T-helper 17 cell (primary cell): ENCODE measurements at regions not wholly inside any gene's neighbourhood (a gene's known extent, or its start where the extent isn't known, plus 50 kb on each side); places are given as distances from the start of the nearest gene placed in this dataset.

Experiments
- ATAC-seq: fragments of 150-1000 bp; cut with Tn5 transposase; 2 replicates; pipeline ENCODE4 v1.10.0; 2021; ENCODE audit warnings: mild to moderate bottlenecking, moderate library complexity
- DNase-seq, 3 donors: peaks; one replicate each; pipeline versions ENCODE4 v3.0.0 to v3.0.0-alpha.2; 2020 to 2021
- H3K9me3 ChIP-seq: one replicate; pipeline ENCODE4 v1.7.0; 2013; ENCODE audit warnings: low read length, mild to moderate bottlenecking; ENCODE audit not compliant: control insufficient read depth, poor library complexity, severe bottlenecking
- H3K27ac Mint-ChIP-seq: one replicate; pipeline ENCODE4 v1.8.0; 2022; ENCODE audit warnings: mild to moderate bottlenecking, moderate library complexity, mixed read lengths
- H3K27me3 Mint-ChIP-seq: one replicate; pipeline ENCODE4 v1.8.0; 2022; ENCODE audit warnings: mixed read lengths
- H3K36me3 Mint-ChIP-seq: one replicate; pipeline ENCODE4 v1.8.0; 2022; ENCODE audit warnings: low read depth, mixed read lengths
- H3K4me1 Mint-ChIP-seq: one replicate; pipeline ENCODE4 v1.8.0; 2022; ENCODE audit warnings: mild to moderate bottlenecking, mixed read lengths
- H3K4me3 Mint-ChIP-seq: one replicate; pipeline ENCODE4 v1.8.0; 2022; ENCODE audit warnings: mild to moderate bottlenecking, moderate library complexity, mixed read lengths

DNA sequence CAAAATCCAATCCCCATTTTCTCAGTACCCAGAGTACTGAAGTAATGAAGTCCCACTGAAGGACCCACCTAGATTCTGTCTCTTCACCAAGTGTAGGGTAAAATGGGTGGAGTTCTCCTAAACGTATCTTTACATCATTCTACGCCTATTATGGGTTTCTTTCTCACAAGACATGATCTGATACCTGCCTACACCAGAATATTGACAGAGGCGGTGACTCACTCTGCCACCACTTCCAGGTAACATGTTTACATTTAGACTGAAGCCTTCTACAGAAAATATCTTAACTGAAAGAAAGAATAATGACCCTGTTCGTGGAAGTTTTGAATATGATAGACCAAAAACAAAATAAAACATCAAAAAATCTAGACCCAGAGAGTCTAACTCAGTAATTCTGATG, 89.8 kb downstream of the BTG1 start:
- Mint-ChIP-seq H3K4me1 (peaks cover 24% of the 10 kb centered on the region), H3K4me3 (peak overlapping the region; percentile 56), H3K36me3 (no peaks in the 10 kb centered on the region), H3K27ac (peak overlapping the region; percentile 92), H3K27me3 (no peaks in the 10 kb centered on the region)
- DNase-seq (peak in 1 of 3 donors; percentile 37), ATAC-seq (peak; percentile 98)
- H3K9me3 ChIP-seq, result no peaks in the 10 kb centered on the region

- no peak for ATAC-seq
These were observed 94.2 kb downstream of the BTG1 start for GRCh38 chr12:92051441-92051840.

DNA sequence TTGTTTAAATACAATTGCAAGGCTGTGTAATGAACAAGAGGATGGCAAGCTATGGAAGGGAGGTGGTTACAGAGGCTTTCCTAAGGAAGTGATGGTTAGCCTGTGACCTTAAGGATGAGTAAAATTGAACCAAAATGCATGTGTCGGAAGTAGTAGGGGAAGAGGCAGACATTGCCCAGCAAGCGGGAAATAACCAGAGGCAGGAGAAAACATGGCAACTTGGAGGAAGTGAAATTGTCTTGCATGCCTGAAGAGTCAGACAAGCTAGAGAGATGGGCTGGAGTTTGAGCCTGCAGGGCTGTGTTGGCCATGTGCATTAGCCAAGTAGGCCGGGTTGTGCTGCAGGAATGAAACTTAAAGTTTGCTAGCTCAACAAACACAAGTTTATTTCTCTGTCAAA, 96.2 kb downstream of the BTG1 start:
- Mint-ChIP-seq H3K36me3 (peaks cover 2% of the 10 kb centered on the region), H3K27me3 (no peaks in the 10 kb centered on the region), H3K27ac (no peak overlapping the region), H3K4me1 (peaks cover 18% of the 10 kb centered on the region), H3K4me3 (no peak overlapping the region)
- ATAC-seq, result no peak
- no peaks in the 10 kb centered on the region for H3K9me3 ChIP-seq
- no peak for DNase-seq

More at GRCh38 chr12:92051441-92051840, 94.2 kb downstream of the BTG1 start:
- peaks cover 21% of the 10 kb centered on the region for H3K4me1 Mint-ChIP-seq
- peak overlapping the region; percentile 5 for H3K27ac Mint-ChIP-seq
- peaks cover 2% of the 10 kb centered on the region for H3K36me3 Mint-ChIP-seq
- no peaks in the 10 kb centered on the region for H3K9me3 ChIP-seq
- no peaks in the 10 kb centered on the region for H3K27me3 Mint-ChIP-seq
- H3K4me3 Mint-ChIP-seq, result no peak overlapping the region
- no peak for DNase-seq

- H3K36me3 Mint-ChIP-seq, result peaks cover 2% of the 10 kb centered on the region
- H3K9me3 ChIP-seq, result no peaks in the 10 kb centered on the region
- H3K4me1 Mint-ChIP-seq, result peaks cover 21% of the 10 kb centered on the region
- H3K27me3 Mint-ChIP-seq, result no peaks in the 10 kb centered on the region
- ATAC-seq (peak; percentile 84), DNase-seq (no peak)
- H3K4me3 Mint-ChIP-seq, result peak overlapping the region; percentile 85
- peak overlapping the region; percentile 95 for H3K27ac Mint-ChIP-seq
These were observed 98.2 kb downstream of the BTG1 start for GRCh38 chr12:92047393-92047826.

DNA sequence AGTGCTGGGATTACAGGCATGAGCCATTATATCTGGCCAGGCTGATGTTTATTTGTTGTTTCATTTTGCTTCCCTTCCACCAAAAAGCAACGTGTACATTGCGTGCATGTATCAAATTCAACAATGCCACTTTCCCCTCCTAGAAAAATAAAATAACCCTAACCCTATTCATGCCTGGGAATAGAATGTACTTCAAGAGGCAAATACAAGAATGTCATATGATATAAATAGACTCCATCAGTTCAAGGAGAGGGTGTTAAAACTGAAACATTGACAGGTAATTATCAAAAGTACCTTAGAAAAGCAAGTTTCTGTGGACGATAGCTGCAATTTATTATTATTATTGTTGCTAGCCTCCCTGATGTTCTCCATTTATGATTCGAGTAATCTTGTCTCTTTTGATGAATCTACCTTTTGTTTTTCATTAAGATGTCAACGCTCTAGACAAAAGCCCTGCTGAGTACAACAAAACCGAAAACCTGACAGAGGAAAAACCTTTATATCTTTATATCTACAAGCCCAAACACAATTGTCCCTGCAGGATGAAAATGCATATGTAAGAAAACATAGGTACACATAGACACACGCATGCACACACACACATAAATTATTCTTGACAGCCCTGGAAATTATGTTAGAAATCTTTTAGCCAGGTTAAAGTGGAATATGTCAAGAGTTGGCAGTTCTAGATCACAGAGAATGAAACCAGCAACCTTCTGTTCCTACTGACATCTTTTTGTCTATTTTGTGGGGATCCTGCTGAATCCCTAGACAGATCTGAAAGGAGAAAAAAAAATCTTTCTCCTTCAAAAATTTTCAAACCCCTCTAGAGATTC, 98.9 kb downstream of the BTG1 start:
- DNase-seq (no peak), ATAC-seq (peak; percentile 46)
- Mint-ChIP-seq H3K4me3 (peak overlapping the region; percentile 85), H3K27ac (peak overlapping the region; percentile 95), H3K27me3 (no peaks in the 10 kb centered on the region), H3K36me3 (peaks cover 2% of the 10 kb centered on the region), H3K4me1 (peaks cover 26% of the 10 kb centered on the region)
- H3K9me3 ChIP-seq, result no peaks in the 10 kb centered on the region

- DNase-seq (no peak), ATAC-seq (no peak)
- peak overlapping the region; percentile 85 for H3K4me3 Mint-ChIP-seq
- peaks cover 2% of the 10 kb centered on the region for H3K36me3 Mint-ChIP-seq
- H3K9me3 ChIP-seq, result no peaks in the 10 kb centered on the region
- peak overlapping the region; percentile 95 for H3K27ac Mint-ChIP-seq
- H3K27me3 Mint-ChIP-seq, result no peaks in the 10 kb centered on the region
- H3K4me1 Mint-ChIP-seq, result peaks cover 34% of the 10 kb centered on the region
These were observed 99.8 kb downstream of the BTG1 start for GRCh38 chr12:92045852-92046251.

DNA sequence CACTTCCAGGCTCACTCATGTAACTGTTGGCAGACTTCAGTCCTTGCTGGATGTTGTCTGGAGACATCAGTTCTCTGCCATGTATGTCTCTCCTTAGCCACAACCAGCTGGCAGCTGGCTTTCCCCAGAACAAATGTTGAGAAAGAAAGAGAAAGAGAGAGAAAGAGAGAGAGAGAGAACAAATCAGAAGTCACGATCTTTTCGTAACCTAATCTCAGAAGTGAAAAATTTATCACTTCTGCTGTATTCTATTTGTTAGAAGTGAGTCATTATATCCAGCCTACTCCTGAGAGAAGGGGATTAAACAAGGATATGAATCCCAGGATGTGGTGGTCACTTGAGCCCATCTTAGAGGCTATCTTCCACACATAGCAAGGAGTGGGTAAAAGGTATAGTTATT, 101.2 kb downstream of the BTG1 start:
- peaks cover 34% of the 10 kb centered on the region for H3K4me1 Mint-ChIP-seq
- ATAC-seq (no peak), DNase-seq (no peak)
- peaks cover 2% of the 10 kb centered on the region for H3K36me3 Mint-ChIP-seq
- H3K27me3 Mint-ChIP-seq, result no peaks in the 10 kb centered on the region
- no peak overlapping the region for H3K27ac Mint-ChIP-seq
- no peak overlapping the region for H3K4me3 Mint-ChIP-seq
- H3K9me3 ChIP-seq, result no peaks in the 10 kb centered on the region

GRCh38 chr12:92042791-92043531, 102.7 kb downstream of the BTG1 start:
- H3K27ac Mint-ChIP-seq, result no peak overlapping the region
- H3K4me3 Mint-ChIP-seq, result no peak overlapping the region
- no peak for ATAC-seq
- H3K4me1 Mint-ChIP-seq, result peaks cover 34% of the 10 kb centered on the region
- H3K27me3 Mint-ChIP-seq, result no peaks in the 10 kb centered on the region
- H3K9me3 ChIP-seq, result no peaks in the 10 kb centered on the region
- no peak for DNase-seq
- H3K36me3 Mint-ChIP-seq, result no peaks in the 10 kb centered on the region

DNA sequence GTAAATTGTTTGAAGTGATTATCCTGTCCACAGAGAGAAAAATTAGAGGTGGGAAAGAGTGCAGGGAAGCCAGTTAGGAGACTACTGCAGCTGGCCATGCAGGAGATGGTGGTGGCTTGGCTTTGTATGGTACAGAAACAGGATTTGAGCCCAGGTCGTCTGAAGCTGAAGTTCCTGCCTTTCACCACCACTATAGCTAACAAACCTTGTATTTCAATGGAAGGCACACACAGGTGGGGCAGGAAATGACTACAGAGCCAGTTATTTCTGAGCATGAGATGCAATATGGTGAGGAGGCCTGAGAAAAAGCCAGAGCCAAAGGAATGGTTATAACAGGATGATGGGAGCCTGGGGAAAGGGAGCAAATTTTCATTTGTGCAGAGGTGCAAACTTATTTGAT, 103.9 kb downstream of the BTG1 start:
- no peaks in the 10 kb centered on the region for H3K27me3 Mint-ChIP-seq
- ATAC-seq (peak; percentile 86), DNase-seq (no peak)
- no peaks in the 10 kb centered on the region for H3K36me3 Mint-ChIP-seq
- H3K9me3 ChIP-seq, result peaks cover 2% of the 10 kb centered on the region
- H3K4me1 Mint-ChIP-seq, result peaks cover 36% of the 10 kb centered on the region
- no peak overlapping the region for H3K4me3 Mint-ChIP-seq
- peak overlapping the region; percentile 88 for H3K27ac Mint-ChIP-seq

- Mint-ChIP-seq H3K27ac (no peak overlapping the region), H3K27me3 (no peaks in the 10 kb centered on the region), H3K36me3 (peaks cover 2% of the 10 kb centered on the region), H3K4me3 (no peak overlapping the region), H3K4me1 (peaks cover 46% of the 10 kb centered on the region)
- no peak for ATAC-seq
- H3K9me3 ChIP-seq, result peaks cover 2% of the 10 kb centered on the region
- no peak for DNase-seq
These were observed 106.6 kb downstream of the BTG1 start for GRCh38 chr12:92039046-92039445.

DNA sequence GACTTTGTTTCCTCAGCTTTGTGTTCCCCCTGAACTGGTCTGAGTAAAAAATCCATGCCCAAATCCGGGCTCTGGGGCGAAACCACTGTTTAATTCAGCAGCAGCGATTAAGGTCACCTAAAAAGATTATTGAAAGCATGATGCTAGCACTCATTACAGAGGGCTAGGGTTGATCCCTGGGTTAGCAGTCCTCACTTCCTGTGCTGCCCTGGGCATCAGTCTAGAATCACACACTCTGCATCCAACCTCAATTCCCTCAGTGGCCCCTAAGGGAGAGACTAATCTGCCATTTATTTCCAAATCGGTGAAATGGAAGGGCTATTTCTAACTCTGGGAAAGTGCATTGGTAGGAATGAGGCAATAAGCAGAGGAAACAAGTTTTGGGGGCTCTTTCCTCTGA, 107.2 kb downstream of the BTG1 start:
- H3K9me3 ChIP-seq, result peaks cover 2% of the 10 kb centered on the region
- Mint-ChIP-seq H3K36me3 (peaks cover 2% of the 10 kb centered on the region), H3K27ac (peak overlapping the region; percentile 100), H3K27me3 (no peaks in the 10 kb centered on the region), H3K4me1 (peaks cover 49% of the 10 kb centered on the region), H3K4me3 (no peak overlapping the region)
- ATAC-seq (no peak), DNase-seq (no peak)

- peaks cover 2% of the 10 kb centered on the region for H3K36me3 Mint-ChIP-seq
- H3K4me3 Mint-ChIP-seq, result peak overlapping the region; percentile 42
- H3K27me3 Mint-ChIP-seq, result no peaks in the 10 kb centered on the region
These were observed 108.7 kb downstream of the BTG1 start for GRCh38 chr12:92036771-92037453.

DNA sequence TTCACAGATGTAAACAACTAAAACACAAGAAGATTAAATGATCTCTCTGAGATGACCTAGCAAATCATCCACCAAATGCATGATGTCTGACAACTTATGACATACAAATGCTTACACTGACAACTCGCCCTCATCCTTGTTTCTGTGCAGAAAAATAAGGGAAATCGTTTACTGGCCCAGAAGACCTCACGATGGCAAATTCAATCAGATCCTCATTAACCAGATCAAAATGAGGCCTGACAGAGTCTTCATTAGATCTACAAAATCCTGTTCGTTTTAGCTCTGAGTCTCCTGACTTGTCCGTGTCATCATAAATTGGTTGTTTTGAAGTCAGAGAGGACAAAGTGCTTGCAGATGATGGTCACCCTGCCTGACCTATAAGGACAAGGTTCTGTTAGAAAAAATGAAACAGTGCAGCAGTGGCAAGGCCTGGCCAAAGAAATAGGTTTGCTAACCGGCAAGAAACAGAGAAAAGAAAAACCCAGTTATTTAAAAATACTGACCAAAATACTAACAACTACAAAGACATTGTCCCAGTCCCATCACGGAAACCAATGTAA, 109.5 kb downstream of the BTG1 start:
- no peaks in the 10 kb centered on the region for H3K27me3 Mint-ChIP-seq
- DNase-seq (no peak), ATAC-seq (no peak)
- peak overlapping the region; percentile 100 for H3K27ac Mint-ChIP-seq
- peaks cover 53% of the 10 kb centered on the region for H3K4me1 Mint-ChIP-seq
- peaks cover 2% of the 10 kb centered on the region for H3K36me3 Mint-ChIP-seq
- H3K4me3 Mint-ChIP-seq, result peak overlapping the region; percentile 98
- H3K9me3 ChIP-seq, result peaks cover 5% of the 10 kb centered on the region

More at GRCh38 chr12:92036771-92037453, 108.7 kb downstream of the BTG1 start:
- DNase-seq (no peak), ATAC-seq (no peak)
- peaks cover 51% of the 10 kb centered on the region for H3K4me1 Mint-ChIP-seq
- peak overlapping the region; percentile 100 for H3K27ac Mint-ChIP-seq
- H3K9me3 ChIP-seq, result peaks cover 5% of the 10 kb centered on the region
